ENCODE measurements at regions not wholly inside any gene's neighbourhood (a gene's known extent, or its start where the extent isn't known, plus 50 kb on each side); places are given as distances from the start of the nearest gene placed in this dataset.

GRCh38 chr6:165791876-165792437, 128.9 kb upstream of the PDE10A start:
- H3K27me3 ChIP-seq (ENCODE audit: control insufficient read depth in 1 of 2, insufficient read depth in 2 of 2, low read length in 2 of 2): no peaks in the 10 kb centered on the region
- H3K9me3 ChIP-seq (ENCODE audit: control insufficient read depth in 2 of 2, low read length in 2 of 2): no peaks in the 10 kb centered on the region
- no peak overlapping the region for H3K4me3 ChIP-seq (ENCODE audit: low read length in 2 of 2)
- H3K4me1 ChIP-seq (ENCODE audit: control insufficient read depth, insufficient read depth, low read length): no peaks in the 10 kb centered on the region
- H3K9ac ChIP-seq (ENCODE audit: low read length in 2 of 2): no peak overlapping the region
- H3K36me3 ChIP-seq (ENCODE audit: control insufficient read depth in 2 of 2, insufficient read depth in 2 of 2, low read length in 2 of 2): no peaks in the 10 kb centered on the region
- H3K27ac ChIP-seq (ENCODE audit: low read length): no peak overlapping the region

GRCh38 chr6:165791306-165791705, 128.3 kb upstream of the PDE10A start:
- Histone ChIP-seq H3K36me3 (ENCODE audit: control insufficient read depth in 2 of 2, insufficient read depth in 2 of 2, low read length in 2 of 2) (no peaks in the 10 kb centered on the region), H3K4me1 (ENCODE audit: control insufficient read depth, insufficient read depth, low read length) (no peaks in the 10 kb centered on the region), H3K27me3 (ENCODE audit: control insufficient read depth in 1 of 2, insufficient read depth in 2 of 2, low read length in 2 of 2) (no peaks in the 10 kb centered on the region), H3K9ac (ENCODE audit: low read length in 2 of 2) (no peak overlapping the region), H3K9me3 (ENCODE audit: control insufficient read depth in 2 of 2, low read length in 2 of 2) (no peaks in the 10 kb centered on the region), H3K27ac (ENCODE audit: low read length) (no peak overlapping the region), H3K4me3 (ENCODE audit: low read length in 2 of 2) (no peak overlapping the region)

- Histone ChIP-seq H3K36me3 (ENCODE audit: control insufficient read depth in 2 of 2, insufficient read depth in 2 of 2, low read length in 2 of 2) (no peaks in the 10 kb centered on the region), H3K27me3 (ENCODE audit: control insufficient read depth in 1 of 2, insufficient read depth in 2 of 2, low read length in 2 of 2) (no peaks in the 10 kb centered on the region), H3K9me3 (ENCODE audit: control insufficient read depth in 2 of 2, low read length in 2 of 2) (no peaks in the 10 kb centered on the region), H3K9ac (ENCODE audit: low read length in 2 of 2) (no peak overlapping the region), H3K4me1 (ENCODE audit: control insufficient read depth, insufficient read depth, low read length) (no peaks in the 10 kb centered on the region), H3K27ac (ENCODE audit: low read length) (no peak overlapping the region), H3K4me3 (ENCODE audit: low read length in 2 of 2) (no peak overlapping the region)
These were observed 119.8 kb upstream of the PDE10A start for GRCh38 chr6:165782812-165783211.

- Histone ChIP-seq H3K4me3 (ENCODE audit: low read length in 2 of 2) (no peak overlapping the region), H3K27me3 (ENCODE audit: control insufficient read depth in 1 of 2, insufficient read depth in 2 of 2, low read length in 2 of 2) (no peaks in the 10 kb centered on the region)
These were observed 119.1 kb upstream of the PDE10A start for GRCh38 chr6:165782134-165782533.

GRCh38 chr6:165777680-165778079, 114.6 kb upstream of the PDE10A start:
- Histone ChIP-seq H3K4me3 (ENCODE audit: low read length in 2 of 2) (no peak overlapping the region), H3K4me1 (ENCODE audit: control insufficient read depth, insufficient read depth, low read length) (peaks cover 2% of the 10 kb centered on the region), H3K9ac (ENCODE audit: low read length in 2 of 2) (no peak overlapping the region), H3K27me3 (ENCODE audit: control insufficient read depth in 1 of 2, insufficient read depth in 2 of 2, low read length in 2 of 2) (peaks cover 0 to 2% of the 10 kb centered on the region in 2 donors), H3K27ac (ENCODE audit: low read length) (no peak overlapping the region), H3K36me3 (ENCODE audit: control insufficient read depth in 2 of 2, insufficient read depth in 2 of 2, low read length in 2 of 2) (no peaks in the 10 kb centered on the region), H3K9me3 (ENCODE audit: control insufficient read depth in 2 of 2, low read length in 2 of 2) (no peaks in the 10 kb centered on the region)

More at GRCh38 chr6:165782134-165782533, 119.1 kb upstream of the PDE10A start:
- Histone ChIP-seq H3K4me1 (ENCODE audit: control insufficient read depth, insufficient read depth, low read length) (no peaks in the 10 kb centered on the region), H3K9me3 (ENCODE audit: control insufficient read depth in 2 of 2, low read length in 2 of 2) (no peaks in the 10 kb centered on the region), H3K9ac (ENCODE audit: low read length in 2 of 2) (no peak overlapping the region), H3K27ac (ENCODE audit: low read length) (no peak overlapping the region), H3K36me3 (ENCODE audit: control insufficient read depth in 2 of 2, insufficient read depth in 2 of 2, low read length in 2 of 2) (no peaks in the 10 kb centered on the region)

- Histone ChIP-seq H3K27me3 (ENCODE audit: control insufficient read depth in 1 of 2, insufficient read depth in 2 of 2, low read length in 2 of 2) (peaks cover 0 to 2% of the 10 kb centered on the region in 2 donors), H3K9me3 (ENCODE audit: control insufficient read depth in 2 of 2, low read length in 2 of 2) (no peaks in the 10 kb centered on the region), H3K9ac (ENCODE audit: low read length in 2 of 2) (no peak overlapping the region), H3K27ac (ENCODE audit: low read length) (no peak overlapping the region), H3K4me1 (ENCODE audit: control insufficient read depth, insufficient read depth, low read length) (peaks cover 2% of the 10 kb centered on the region), H3K36me3 (ENCODE audit: control insufficient read depth in 2 of 2, insufficient read depth in 2 of 2, low read length in 2 of 2) (no peaks in the 10 kb centered on the region), H3K4me3 (ENCODE audit: low read length in 2 of 2) (no peak overlapping the region)
These were observed 113.7 kb upstream of the PDE10A start for GRCh38 chr6:165776691-165777090.

GRCh38 chr6:165775721-165776120, 112.7 kb upstream of the PDE10A start:
- no peak overlapping the region for H3K27ac ChIP-seq (ENCODE audit: low read length)
- H3K9ac ChIP-seq (ENCODE audit: low read length in 2 of 2): no peak overlapping the region
- H3K9me3 ChIP-seq (ENCODE audit: control insufficient read depth in 2 of 2, low read length in 2 of 2): no peaks in the 10 kb centered on the region
- no peaks in the 10 kb centered on the region for H3K36me3 ChIP-seq (ENCODE audit: control insufficient read depth in 2 of 2, insufficient read depth in 2 of 2, low read length in 2 of 2)
- no peak overlapping the region for H3K4me3 ChIP-seq (ENCODE audit: low read length in 2 of 2)
- peaks cover 2% of the 10 kb centered on the region for H3K4me1 ChIP-seq (ENCODE audit: control insufficient read depth, insufficient read depth, low read length)
- H3K27me3 ChIP-seq (ENCODE audit: control insufficient read depth in 1 of 2, insufficient read depth in 2 of 2, low read length in 2 of 2): peaks cover 0 to 2% of the 10 kb centered on the region in 2 donors

- Histone ChIP-seq H3K27ac (ENCODE audit: low read length) (no peak overlapping the region), H3K27me3 (ENCODE audit: control insufficient read depth in 1 of 2, insufficient read depth in 2 of 2, low read length in 2 of 2) (peaks cover 0 to 2% of the 10 kb centered on the region in 2 donors), H3K9ac (ENCODE audit: low read length in 2 of 2) (no peak overlapping the region), H3K4me1 (ENCODE audit: control insufficient read depth, insufficient read depth, low read length) (peaks cover 2% of the 10 kb centered on the region), H3K9me3 (ENCODE audit: control insufficient read depth in 2 of 2, low read length in 2 of 2) (no peaks in the 10 kb centered on the region), H3K4me3 (ENCODE audit: low read length in 2 of 2) (no peak overlapping the region), H3K36me3 (ENCODE audit: control insufficient read depth in 2 of 2, insufficient read depth in 2 of 2, low read length in 2 of 2) (no peaks in the 10 kb centered on the region)
These were observed 112.0 kb upstream of the PDE10A start for GRCh38 chr6:165774903-165775601.

GRCh38 chr6:165770397-165771082, 107.5 kb upstream of the PDE10A start:
- Histone ChIP-seq H3K27ac (ENCODE audit: low read length) (no peak overlapping the region), H3K27me3 (ENCODE audit: control insufficient read depth in 1 of 2, insufficient read depth in 2 of 2, low read length in 2 of 2) (no peaks in the 10 kb centered on the region), H3K4me3 (ENCODE audit: low read length in 2 of 2) (no peak overlapping the region), H3K36me3 (ENCODE audit: control insufficient read depth in 2 of 2, insufficient read depth in 2 of 2, low read length in 2 of 2) (no peaks in the 10 kb centered on the region), H3K9ac (ENCODE audit: low read length in 2 of 2) (no peak overlapping the region), H3K9me3 (ENCODE audit: control insufficient read depth in 2 of 2, low read length in 2 of 2) (no peaks in the 10 kb centered on the region), H3K4me1 (ENCODE audit: control insufficient read depth, insufficient read depth, low read length) (peaks cover 2% of the 10 kb centered on the region)

- peaks cover 1% of the 10 kb centered on the region for H3K4me1 ChIP-seq (ENCODE audit: control insufficient read depth, insufficient read depth, low read length)
- H3K9me3 ChIP-seq (ENCODE audit: control insufficient read depth in 2 of 2, low read length in 2 of 2): no peaks in the 10 kb centered on the region
- no peaks in the 10 kb centered on the region for H3K27me3 ChIP-seq (ENCODE audit: control insufficient read depth in 1 of 2, insufficient read depth in 2 of 2, low read length in 2 of 2)
- H3K36me3 ChIP-seq (ENCODE audit: control insufficient read depth in 2 of 2, insufficient read depth in 2 of 2, low read length in 2 of 2): no peaks in the 10 kb centered on the region
- no peak overlapping the region for H3K4me3 ChIP-seq (ENCODE audit: low read length in 2 of 2)
- H3K9ac ChIP-seq (ENCODE audit: low read length in 2 of 2): no peak overlapping the region
- H3K27ac ChIP-seq (ENCODE audit: low read length): no peak overlapping the region
These were observed 106.8 kb upstream of the PDE10A start for GRCh38 chr6:165769884-165770283.

GRCh38 chr6:165769401-165769800, 106.4 kb upstream of the PDE10A start:
- Histone ChIP-seq H3K4me3 (ENCODE audit: low read length in 2 of 2) (no peak overlapping the region), H3K27me3 (ENCODE audit: control insufficient read depth in 1 of 2, insufficient read depth in 2 of 2, low read length in 2 of 2) (no peaks in the 10 kb centered on the region), H3K27ac (ENCODE audit: low read length) (no peak overlapping the region), H3K9me3 (ENCODE audit: control insufficient read depth in 2 of 2, low read length in 2 of 2) (no peaks in the 10 kb centered on the region), H3K4me1 (ENCODE audit: control insufficient read depth, insufficient read depth, low read length) (no peaks in the 10 kb centered on the region), H3K36me3 (ENCODE audit: control insufficient read depth in 2 of 2, insufficient read depth in 2 of 2, low read length in 2 of 2) (no peaks in the 10 kb centered on the region), H3K9ac (ENCODE audit: low read length in 2 of 2) (no peak overlapping the region)

Data from stomach smooth muscle (tissue), 2 donors.